ENCODE measurements at regions not wholly inside any gene's neighbourhood (a gene's known extent, or its start where the extent isn't known, plus 50 kb on each side); places are given as distances from the start of the nearest gene placed in this dataset.

DNA sequence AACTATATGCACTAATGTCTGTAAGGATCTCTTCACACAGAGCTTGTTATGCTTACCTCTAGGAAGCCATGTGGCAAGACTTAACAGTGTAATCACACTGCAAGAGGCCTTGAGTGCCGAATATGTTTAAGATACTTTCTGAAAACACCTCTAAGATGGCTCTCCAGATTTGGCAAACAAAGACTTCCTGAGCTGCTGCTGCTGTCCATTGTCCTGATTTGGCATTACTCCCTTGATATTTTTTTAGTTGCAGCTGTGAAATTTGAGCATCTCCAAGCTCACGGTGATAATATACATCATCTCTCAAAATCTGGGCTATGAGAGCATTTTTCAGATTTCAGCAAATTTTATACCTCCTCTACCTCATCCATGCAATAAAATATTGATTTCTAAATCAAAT is 384.5 kb upstream of the CDH6 start:
- TF ChIP-seq, protein P1, sequence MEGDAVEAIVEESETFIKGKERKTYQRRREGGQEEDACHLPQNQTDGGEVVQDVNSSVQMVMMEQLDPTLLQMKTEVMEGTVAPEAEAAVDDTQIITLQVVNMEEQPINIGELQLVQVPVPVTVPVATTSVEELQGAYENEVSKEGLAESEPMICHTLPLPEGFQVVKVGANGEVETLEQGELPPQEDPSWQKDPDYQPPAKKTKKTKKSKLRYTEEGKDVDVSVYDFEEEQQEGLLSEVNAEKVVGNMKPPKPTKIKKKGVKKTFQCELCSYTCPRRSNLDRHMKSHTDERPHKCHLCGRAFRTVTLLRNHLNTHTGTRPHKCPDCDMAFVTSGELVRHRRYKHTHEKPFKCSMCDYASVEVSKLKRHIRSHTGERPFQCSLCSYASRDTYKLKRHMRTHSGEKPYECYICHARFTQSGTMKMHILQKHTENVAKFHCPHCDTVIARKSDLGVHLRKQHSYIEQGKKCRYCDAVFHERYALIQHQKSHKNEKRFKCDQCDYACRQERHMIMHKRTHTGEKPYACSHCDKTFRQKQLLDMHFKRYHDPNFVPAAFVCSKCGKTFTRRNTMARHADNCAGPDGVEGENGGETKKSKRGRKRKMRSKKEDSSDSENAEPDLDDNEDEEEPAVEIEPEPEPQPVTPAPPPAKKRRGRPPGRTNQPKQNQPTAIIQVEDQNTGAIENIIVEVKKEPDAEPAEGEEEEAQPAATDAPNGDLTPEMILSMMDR (IDR thresholded peaks at IDR 0.05): no peak
- TF ChIP-seq POLR2A (IDR thresholded peaks at IDR 0.05) (no peak), POLR2AphosphoS5 (IDR thresholded peaks at IDR 0.05; ENCODE audit: insufficient read depth in 1 of 2, low read depth in 1 of 2) (no peak)
